Breast epithelium (tissue), 3 donors: ENCODE measurements at regions not wholly inside any gene's neighbourhood (a gene's known extent, or its start where the extent isn't known, plus 50 kb on each side); places are given as distances from the start of the nearest gene placed in this dataset.

ENCODE experiments used
- POLR2A ChIP-seq: fragments of 450-650 bp; IDR thresholded peaks from one replicate; pipeline ENCODE4 v1.6.1; 2016; ENCODE audit warnings: antibody characterized with exemption, mild to moderate bottlenecking, moderate library complexity
- POLR2AphosphoS5 ChIP-seq, 3 donors: sonication (generic); formaldehyde crosslinking; IDR thresholded peaks; one replicate each; pipeline ENCODE4 v1.6.1; 2017; ENCODE audit warnings: antibody characterized with exemption in 3 of 3
- TF ChIP-seq, protein P1 (sequence below), 3 donors: fragments of 450-650 bp; IDR thresholded peaks; one replicate each; pipeline ENCODE4 v1.5.1; 2016 to 2017; ENCODE audit warnings: antibody characterized with exemption in 3 of 3, mild to moderate bottlenecking in 3 of 3, moderate library complexity in 3 of 3

DNA sequence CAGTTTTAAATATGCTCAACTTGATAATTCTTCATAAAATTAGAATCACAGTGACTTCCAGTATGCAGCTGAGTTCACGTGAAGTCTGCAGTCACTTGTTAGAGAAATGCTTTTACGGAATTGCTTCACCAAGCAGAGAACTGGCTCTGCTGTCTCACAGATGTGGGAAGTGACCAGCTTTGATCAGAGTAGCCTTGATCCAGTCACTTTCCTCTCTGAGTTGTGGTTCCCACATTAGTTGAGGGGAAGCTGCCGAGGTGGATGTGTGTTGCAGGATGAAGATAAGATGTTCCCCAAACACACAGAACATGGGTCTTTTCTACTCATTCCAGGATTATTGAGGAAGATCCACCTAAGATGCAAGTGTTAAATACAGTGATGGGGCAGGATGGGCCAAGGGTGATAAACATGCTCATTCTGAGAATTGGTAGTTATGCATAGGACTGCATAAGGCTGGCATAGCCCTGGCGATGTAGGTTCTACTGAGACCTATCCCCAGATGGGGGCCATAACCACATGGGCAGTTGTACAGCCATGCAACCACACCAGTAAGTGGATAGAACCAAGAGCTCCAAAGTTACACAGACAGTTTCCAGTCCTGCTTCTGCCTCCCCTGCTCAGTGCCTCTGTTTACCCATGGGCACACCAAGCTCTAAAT lies 168.9 kb upstream of the MAF start:
- TF ChIP-seq POLR2A (no peak), POLR2AphosphoS5 (IDR thresholded peaks at IDR 0.05) (no peak)
- TF ChIP-seq, protein P1, sequence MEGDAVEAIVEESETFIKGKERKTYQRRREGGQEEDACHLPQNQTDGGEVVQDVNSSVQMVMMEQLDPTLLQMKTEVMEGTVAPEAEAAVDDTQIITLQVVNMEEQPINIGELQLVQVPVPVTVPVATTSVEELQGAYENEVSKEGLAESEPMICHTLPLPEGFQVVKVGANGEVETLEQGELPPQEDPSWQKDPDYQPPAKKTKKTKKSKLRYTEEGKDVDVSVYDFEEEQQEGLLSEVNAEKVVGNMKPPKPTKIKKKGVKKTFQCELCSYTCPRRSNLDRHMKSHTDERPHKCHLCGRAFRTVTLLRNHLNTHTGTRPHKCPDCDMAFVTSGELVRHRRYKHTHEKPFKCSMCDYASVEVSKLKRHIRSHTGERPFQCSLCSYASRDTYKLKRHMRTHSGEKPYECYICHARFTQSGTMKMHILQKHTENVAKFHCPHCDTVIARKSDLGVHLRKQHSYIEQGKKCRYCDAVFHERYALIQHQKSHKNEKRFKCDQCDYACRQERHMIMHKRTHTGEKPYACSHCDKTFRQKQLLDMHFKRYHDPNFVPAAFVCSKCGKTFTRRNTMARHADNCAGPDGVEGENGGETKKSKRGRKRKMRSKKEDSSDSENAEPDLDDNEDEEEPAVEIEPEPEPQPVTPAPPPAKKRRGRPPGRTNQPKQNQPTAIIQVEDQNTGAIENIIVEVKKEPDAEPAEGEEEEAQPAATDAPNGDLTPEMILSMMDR (IDR thresholded peaks at IDR 0.05) = no peak
